ENCODE measurements at regions not wholly inside any gene's neighbourhood (a gene's known extent, or its start where the extent isn't known, plus 50 kb on each side); places are given as distances from the start of the nearest gene placed in this dataset.

GRCh38 chr5:60232036-60232795 is 338.7 kb upstream of the PDE4D start:
- no peaks in the 10 kb centered on the region for H3K9me3 ChIP-seq
- intact Hi-C loops (cut with DNase I) = no loop called here
- H3K27me3 ChIP-seq = no peaks in the 10 kb centered on the region
- no peaks in the 10 kb centered on the region for H3K4me1 ChIP-seq (ENCODE audit: insufficient read depth)
- no peak for DNase-seq
- TF ChIP-seq CTCF (IDR thresholded peaks at IDR 0.05) = no peak
- no peak for TF ChIP-seq EP300 (IDR thresholded peaks at IDR 0.05)
- TF ChIP-seq POLR2A (IDR thresholded peaks at IDR 0.05) = no peak
- 72 to 83% (median 82%) methylated on average over 2 of the region's 2 CpGs for WGBS, 3 donors
- H3K36me3 ChIP-seq = no peaks in the 10 kb centered on the region
- H3K27ac ChIP-seq = no peak overlapping the region
- no peak overlapping the region for H3K4me3 ChIP-seq

GRCh38 chr5:60230456-60230855 is 336.9 kb upstream of the PDE4D start:
- no peak overlapping the region for H3K4me3 ChIP-seq
- intact Hi-C loops (cut with DNase I) = no loop called here
- TF ChIP-seq EP300 (IDR thresholded peaks at IDR 0.05) (no peak), CTCF (IDR thresholded peaks at IDR 0.05) (no peak), POLR2A (IDR thresholded peaks at IDR 0.05) (no peak)
- DNase-seq = no peak
- no peaks in the 10 kb centered on the region for H3K4me1 ChIP-seq (ENCODE audit: insufficient read depth)
- no peaks in the 10 kb centered on the region for H3K36me3 ChIP-seq
- no peak overlapping the region for H3K27ac ChIP-seq
- H3K27me3 ChIP-seq = no peaks in the 10 kb centered on the region
- WGBS, 3 donors = 81 to 91% (median 87%) methylated on average over 1 of the region's 1 CpG
- H3K9me3 ChIP-seq = no peaks in the 10 kb centered on the region

- no peaks in the 10 kb centered on the region for H3K4me1 ChIP-seq (ENCODE audit: insufficient read depth)
- DNase-seq = no peak
- no peak for TF ChIP-seq EP300 (IDR thresholded peaks at IDR 0.05)
- TF ChIP-seq CTCF (IDR thresholded peaks at IDR 0.05) = no peak
- no peak for TF ChIP-seq POLR2A (IDR thresholded peaks at IDR 0.05)
- intact Hi-C loops (cut with DNase I) = no loop called here
- no peak overlapping the region for H3K4me3 ChIP-seq
- H3K9me3 ChIP-seq = no peaks in the 10 kb centered on the region
- no peaks in the 10 kb centered on the region for H3K36me3 ChIP-seq
- H3K27me3 ChIP-seq = no peaks in the 10 kb centered on the region
- no peak overlapping the region for H3K27ac ChIP-seq
Measured at GRCh38 chr5:60229691-60230185, 336.2 kb upstream of the PDE4D start.

GRCh38 chr5:60228676-60229075 is 335.1 kb upstream of the PDE4D start:
- WGBS, 3 donors = 88 to 92% (median 90%) methylated on average over 3 of the region's 3 CpGs
- no peak overlapping the region for H3K4me3 ChIP-seq
- DNase-seq = no peak
- TF ChIP-seq EP300 (IDR thresholded peaks at IDR 0.05) = no peak
- TF ChIP-seq POLR2A (IDR thresholded peaks at IDR 0.05) = no peak
- TF ChIP-seq CTCF (IDR thresholded peaks at IDR 0.05) = no peak
- H3K9me3 ChIP-seq = no peaks in the 10 kb centered on the region
- no peaks in the 10 kb centered on the region for H3K27me3 ChIP-seq
- no peaks in the 10 kb centered on the region for H3K4me1 ChIP-seq (ENCODE audit: insufficient read depth)
- no peaks in the 10 kb centered on the region for H3K36me3 ChIP-seq
- H3K27ac ChIP-seq = no peak overlapping the region
- intact Hi-C loops (cut with DNase I) = no loop called here
